LHCN-M2 (cell line): ENCODE measurements at regions not wholly inside any gene's neighbourhood (a gene's known extent, or its start where the extent isn't known, plus 50 kb on each side); places are given as distances from the start of the nearest gene placed in this dataset.

ENCODE experiments used
- DNase-seq: peaks from one replicate; pipeline ENCODE4 v3.0.0-alpha.2; 2012; ENCODE audit warnings: low read depth

- no peak for DNase-seq
Observed at GRCh38 chr20:9981829-9982228, 53.0 kb upstream of the ANKEF1 start.

- DNase-seq, result peak; percentile 85
Observed at GRCh38 chr20:9978397-9979004, 56.3 kb upstream of the ANKEF1 start.

DNA sequence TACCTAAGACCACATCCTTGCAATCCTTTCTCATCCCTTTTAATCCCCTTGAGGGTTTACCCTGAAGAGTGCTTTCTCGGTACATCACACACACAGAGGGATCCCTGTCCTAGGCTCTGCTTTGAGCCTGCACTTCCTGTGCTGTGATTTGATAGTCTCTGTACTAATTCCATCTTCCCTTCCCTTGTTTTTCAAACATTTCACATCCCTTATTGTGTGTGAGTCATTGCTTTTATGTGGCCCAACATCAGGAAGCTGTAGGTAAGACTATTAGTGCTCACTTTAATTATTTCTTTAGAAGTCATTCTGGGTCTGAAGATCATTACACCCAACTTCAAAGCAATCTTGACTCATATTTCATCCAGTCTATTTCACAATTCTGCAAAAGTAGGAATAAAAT lies 57.2 kb upstream of the ANKEF1 start:
- peak; percentile 8 for DNase-seq

DNA sequence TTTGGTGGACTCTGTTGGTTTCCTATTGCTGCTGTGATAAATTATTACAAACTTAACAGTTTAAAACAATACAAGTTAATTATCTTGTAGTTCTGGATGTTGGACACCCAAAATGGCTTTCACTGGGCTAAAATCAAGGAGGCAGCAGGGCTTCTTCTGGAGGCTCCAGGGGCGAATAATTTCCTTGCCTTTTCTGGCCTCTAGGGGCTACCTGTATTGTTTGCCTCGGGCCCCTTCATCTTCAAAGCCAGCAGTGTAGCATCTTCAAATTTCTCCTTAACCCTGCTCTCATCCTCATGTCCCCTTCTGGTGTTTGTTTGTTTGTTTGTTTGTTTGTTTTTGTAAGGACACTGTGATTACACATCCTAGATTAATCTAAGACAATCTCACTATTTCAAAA lies 60.5 kb upstream of the ANKEF1 start:
- no peak for DNase-seq

DNA sequence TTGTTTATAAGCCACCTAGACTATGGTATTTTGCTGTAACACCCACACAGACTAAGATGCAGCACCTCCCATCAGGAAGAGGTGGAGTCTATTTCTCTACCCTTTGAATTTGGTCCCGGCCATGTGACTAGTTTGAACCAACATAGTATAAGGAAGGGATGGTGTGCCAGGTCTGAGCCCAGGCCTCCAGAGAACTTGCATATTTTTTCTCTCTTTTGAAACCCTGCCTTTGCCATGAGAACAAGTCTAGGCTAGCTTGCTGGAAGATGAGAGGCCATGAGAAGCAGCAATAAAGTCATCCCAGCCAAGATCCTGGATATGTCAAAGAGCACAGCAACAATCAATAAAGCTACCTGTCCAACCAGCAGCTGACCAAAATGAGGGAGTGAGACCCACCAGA lies 63.0 kb upstream of the ANKEF1 start:
- DNase-seq, result no peak

DNA sequence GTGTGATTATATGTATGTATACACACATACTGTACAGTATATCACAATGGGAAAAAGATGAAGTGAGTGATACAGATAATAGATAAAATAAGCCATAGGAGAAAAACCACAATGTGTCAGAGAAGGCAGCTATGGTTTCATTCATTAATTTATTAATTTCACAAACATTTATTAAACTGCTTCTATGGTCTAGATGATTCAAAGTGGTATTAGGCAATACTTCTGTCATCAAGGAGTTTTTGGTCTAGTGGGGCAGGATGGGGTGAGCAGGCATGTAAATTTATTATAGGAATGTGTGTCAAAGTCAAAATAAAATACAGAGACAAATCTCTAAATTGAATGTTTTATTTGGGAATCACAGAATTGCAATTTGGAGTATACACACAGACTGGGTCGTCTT lies 65.2 kb upstream of the ANKEF1 start:
- DNase-seq, result no peak

GRCh38 chr20:9968015-9968414 lies 66.8 kb upstream of the ANKEF1 start:
- DNase-seq, result no peak

DNA sequence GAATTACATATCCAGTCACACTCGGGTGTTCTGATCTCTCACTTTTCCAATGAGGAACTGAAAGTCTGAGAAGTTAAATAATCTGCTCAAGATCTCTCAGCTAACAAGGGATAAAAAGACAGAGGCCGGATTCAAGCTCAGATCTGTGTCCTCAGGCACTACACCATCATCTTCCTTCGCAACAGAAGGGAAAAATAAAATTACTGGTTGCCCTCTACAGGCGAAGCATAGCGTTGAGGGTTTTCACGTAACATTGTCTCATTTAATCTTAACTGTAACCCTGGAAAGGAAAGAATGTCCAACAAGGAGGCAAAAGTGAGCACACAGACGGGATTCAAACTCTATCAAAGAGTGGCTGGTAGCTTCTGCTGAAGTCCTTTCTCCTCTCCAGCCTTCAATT lies 67.8 kb upstream of the ANKEF1 start:
- peak; percentile 9 for DNase-seq

DNA sequence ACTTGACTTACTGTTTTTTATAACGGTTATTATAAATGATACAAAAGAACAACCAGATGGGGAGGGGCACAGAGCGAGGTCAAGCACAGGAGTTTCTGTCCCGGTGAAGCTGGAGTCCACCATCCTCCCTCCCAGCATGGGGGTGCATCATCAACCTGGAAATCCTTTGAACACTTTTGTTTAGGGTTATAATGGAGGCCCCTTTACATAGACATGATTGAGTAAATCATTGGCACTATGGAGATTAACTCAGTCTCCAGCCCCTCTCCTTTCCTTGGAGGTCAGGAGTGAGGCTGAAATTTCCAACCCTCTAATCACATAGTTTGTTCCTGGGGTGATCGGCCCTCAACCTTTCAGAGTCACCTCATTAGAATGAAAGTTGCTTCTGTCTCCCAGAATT lies 71.8 kb upstream of the ANKEF1 start:
- no peak for DNase-seq

DNA sequence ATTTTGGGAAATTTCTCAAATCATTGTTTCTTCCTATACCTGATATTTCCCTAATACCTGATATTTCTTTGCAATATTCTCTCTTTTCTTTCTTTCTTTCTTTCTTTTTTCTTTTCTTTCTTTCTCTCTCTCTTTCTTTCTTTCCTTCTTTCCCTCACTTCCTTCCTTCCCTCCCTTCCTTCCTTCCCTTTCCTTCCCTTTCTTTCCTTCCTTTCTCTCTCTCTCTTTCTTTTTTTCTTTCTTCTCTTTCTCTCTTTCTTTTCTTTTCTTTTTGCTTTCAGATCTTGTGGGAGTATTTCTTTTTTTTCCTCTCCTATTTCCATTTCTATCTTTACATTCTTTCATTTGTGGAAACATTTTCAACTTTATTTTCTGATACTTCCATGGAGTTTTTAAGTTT lies 76.1 kb upstream of the ANKEF1 start:
- no peak for DNase-seq

DNA sequence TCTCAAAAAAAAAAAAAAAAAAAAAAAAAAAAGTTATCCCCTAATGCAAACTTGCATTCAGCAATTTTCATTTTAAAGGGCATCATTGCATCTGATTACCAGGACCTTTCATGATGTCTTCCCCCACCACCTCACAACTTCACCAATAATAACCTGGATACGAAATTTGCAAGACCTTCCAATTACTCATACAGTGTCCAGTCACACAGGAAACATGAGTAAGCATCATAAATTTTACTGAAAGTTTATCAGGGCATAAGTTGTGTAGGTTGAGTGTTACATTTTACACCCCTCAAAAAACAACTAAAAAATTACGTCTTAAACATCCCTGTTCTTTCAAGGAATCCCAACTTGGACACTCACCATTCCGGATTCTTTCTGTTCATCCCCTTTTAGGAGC lies 79.1 kb upstream of the ANKEF1 start:
- DNase-seq, result peak; percentile 4

GRCh38 chr20:9949563-9949962 lies 85.2 kb upstream of the ANKEF1 start:
- DNase-seq, result no peak

DNA sequence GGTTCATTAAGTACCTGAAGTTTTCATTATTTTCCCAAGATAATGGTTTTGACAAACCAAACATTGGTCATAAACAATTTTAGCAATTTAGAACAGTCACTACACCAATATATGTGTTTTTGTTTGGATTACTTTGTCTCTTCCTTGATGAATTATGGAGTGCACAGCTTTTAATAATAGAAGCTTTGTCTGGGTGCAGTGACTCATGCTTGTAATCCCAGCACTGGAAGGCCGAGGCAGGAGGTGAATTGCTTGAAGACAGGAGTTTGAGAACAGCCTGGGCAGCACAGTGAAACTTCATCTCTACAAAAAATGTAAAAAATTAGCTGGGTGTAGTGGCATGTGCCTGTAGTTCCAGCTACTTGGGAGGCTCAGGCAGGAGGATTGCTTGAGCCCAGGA lies 89.4 kb upstream of the ANKEF1 start:
- DNase-seq, result peak; percentile 36

GRCh38 chr20:9942736-9943135 lies 92.1 kb upstream of the ANKEF1 start:
- DNase-seq, result no peak

DNA sequence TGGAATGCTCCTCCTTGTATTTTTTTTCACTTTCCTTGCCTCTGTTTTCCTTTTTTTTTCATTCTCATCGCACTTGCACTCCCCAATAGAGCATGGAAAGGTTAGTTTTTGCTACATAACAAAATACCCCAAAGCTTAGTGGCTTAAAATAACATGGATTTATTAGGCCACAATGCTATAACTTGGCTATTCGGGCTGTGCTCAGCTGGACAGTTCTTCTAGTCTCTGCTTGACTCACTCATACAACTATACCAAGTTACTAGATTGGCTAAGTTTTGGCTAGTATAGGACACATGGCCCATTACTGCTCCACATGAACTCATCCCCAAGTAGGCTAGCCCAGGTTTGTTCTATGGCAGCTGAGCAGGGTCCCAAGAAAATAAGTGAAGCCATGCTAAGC lies 94.5 kb upstream of the ANKEF1 start:
- no peak for DNase-seq

DNA sequence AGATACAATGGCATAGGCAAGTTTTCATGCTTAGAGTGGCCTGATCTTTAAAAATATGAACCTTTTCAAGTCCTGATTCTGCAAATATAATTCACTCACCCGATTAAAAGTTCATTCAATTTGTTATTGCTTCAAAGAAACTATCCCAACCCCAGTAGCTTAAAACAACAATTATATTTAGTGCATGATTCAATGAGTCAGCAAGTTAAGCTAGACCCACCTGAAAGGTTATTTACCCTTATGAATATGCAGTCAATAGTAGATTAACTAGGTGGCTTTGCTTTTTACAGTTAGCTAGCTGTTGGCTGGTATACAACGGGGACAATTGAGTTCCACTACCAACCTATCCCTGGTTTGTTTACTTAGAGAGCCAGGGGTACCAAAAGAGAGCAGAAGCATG lies 95.6 kb upstream of the ANKEF1 start:
- no peak for DNase-seq

DNA sequence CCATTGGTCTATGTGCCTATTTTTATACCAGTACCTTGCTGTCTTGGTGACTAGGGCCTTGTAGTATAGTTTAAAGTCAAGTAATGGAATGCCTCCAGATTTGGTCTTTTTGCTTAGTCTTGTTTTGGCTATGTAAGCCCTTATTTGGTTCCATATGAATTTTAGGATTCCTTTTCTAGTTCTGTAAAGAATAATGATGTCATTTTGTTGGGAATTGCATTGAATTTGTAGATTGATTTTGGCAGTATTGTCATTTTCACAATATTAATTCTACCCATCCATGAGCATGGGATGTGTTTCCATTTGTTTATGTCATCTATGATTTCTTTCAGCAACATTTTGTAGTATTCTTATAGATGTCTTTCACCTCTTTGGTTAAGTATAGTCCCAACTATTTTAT lies 96.4 kb upstream of the PAK5 start:
- no peak for DNase-seq

GRCh38 chr20:9930142-9930541 lies 91.3 kb upstream of the PAK5 start:
- no peak for DNase-seq

DNA sequence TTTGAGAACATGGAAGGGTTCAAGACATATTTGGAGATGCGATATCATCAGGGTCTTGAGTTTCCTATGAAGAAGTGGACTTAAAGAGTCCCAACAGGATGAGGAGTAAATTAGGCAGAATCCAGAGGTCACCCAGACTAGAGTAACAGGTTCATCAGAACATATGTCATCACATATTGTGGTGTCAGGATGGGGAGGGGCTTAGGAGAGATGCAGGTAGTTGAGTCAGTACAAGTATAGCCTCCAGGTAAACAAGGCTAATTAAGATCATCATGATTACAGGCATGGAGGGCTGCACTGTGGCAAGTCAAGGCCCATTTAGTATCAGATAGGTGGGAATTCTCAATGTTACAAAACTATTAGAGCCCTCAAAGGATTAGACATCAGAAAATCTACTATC lies 90.1 kb upstream of the PAK5 start:
- no peak for DNase-seq

DNA sequence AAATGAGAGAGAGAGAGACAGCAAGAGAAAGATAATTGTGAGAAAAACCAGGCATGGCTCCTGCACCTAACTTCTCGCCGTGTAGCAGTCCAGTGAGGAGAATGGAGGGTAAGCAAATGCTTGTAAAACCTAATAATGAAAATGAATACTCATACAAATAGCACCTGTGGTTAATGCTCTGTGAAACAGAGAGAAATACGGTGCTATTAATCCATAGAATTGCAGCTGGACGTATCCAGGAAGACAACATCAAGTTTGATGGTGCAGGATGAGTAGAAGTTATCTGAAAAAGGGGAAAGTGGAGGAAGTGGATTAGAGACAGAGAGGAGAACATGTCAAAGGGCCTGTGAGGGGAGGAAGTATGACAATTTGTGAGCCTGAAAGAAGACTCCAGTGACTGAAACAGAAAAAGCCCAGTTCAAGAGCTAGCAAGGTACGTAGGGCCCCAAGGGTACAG lies 89.4 kb upstream of the PAK5 start:
- no peak for DNase-seq

- no peak for DNase-seq
Observed at GRCh38 chr20:9927224-9927623, 88.3 kb upstream of the PAK5 start.

DNA sequence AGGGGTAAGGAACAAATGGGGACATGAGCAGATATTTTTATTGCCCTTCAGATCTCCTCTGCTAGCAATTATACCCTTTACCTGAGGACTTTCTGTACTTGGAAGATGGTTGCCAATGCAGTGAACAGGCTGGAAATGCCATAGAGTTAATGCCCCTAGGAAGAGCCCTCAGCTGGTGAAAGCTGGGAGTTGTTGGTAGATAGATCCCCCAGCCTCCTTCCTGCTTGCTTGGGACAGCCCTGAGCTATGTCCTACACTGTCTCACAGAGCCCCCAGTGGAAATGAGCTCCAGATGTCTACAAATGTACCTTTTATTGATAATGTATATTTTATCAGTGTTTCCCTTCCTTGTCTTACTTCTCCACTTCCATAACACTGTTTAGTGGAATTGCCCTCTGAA lies 87.6 kb upstream of the PAK5 start:
- DNase-seq, result no peak

- no peak for DNase-seq
Observed at GRCh38 chr20:9926007-9926406, 87.1 kb upstream of the PAK5 start.

GRCh38 chr20:9923648-9924047 lies 84.8 kb upstream of the PAK5 start:
- DNase-seq, result no peak
